Progenitor cell of endocrine pancreas (in vitro differentiated cells): ENCODE measurements at regions not wholly inside any gene's neighbourhood (a gene's known extent, or its start where the extent isn't known, plus 50 kb on each side); places are given as distances from the start of the nearest gene placed in this dataset.

ENCODE experiments used
- DNase-seq: peaks from one replicate; pipeline ENCODE4 v3.0.0; 2021; ENCODE audit warnings: low spot score; ENCODE audit not compliant: unreplicated experiment
- H3K27ac Mint-ChIP-seq: 2 replicates; pipeline ENCODE4 v1.8.0; 2021; ENCODE audit warnings: mild to moderate bottlenecking, moderate library complexity, mixed read lengths
- H3K27me3 Mint-ChIP-seq: 2 replicates; pipeline ENCODE4 v1.8.0; 2021; ENCODE audit warnings: mixed read lengths
- H3K36me3 Mint-ChIP-seq: 2 replicates; pipeline ENCODE4 v1.8.0; 2022; ENCODE audit warnings: mixed read lengths; ENCODE audit not compliant: insufficient read depth
- H3K4me1 Mint-ChIP-seq: 2 replicates; pipeline ENCODE4 v1.8.0; 2021; ENCODE audit warnings: low read depth, mixed read lengths
- H3K4me3 Mint-ChIP-seq: 2 replicates; pipeline ENCODE4 v1.8.0; 2021; ENCODE audit warnings: low read depth, mild to moderate bottlenecking, moderate library complexity, mixed read lengths
- H3K9me3 Mint-ChIP-seq: 2 replicates; pipeline ENCODE4 v1.8.0; 2021; ENCODE audit warnings: low read depth, mixed read lengths
- CTCF ChIP-seq: fragments of 200-600 bp; sonication (generic); IDR thresholded peaks from one replicate; pipeline ENCODE4 v1.5.0; 2021; ENCODE audit warnings: antibody characterized with exemption, mild to moderate bottlenecking; ENCODE audit not compliant: unreplicated experiment

- peaks cover 7% of the 10 kb centered on the region for H3K9me3 Mint-ChIP-seq
- H3K27me3 Mint-ChIP-seq, result no peaks in the 10 kb centered on the region
- no peaks in the 10 kb centered on the region for H3K36me3 Mint-ChIP-seq
- no peak overlapping the region for H3K27ac Mint-ChIP-seq
- H3K4me3 Mint-ChIP-seq, result no peak overlapping the region
- no peak for TF ChIP-seq CTCF
- no peak for DNase-seq
- H3K4me1 Mint-ChIP-seq, result no peaks in the 10 kb centered on the region
These were observed 189.2 kb upstream of the RBMS3 start for GRCh38 chr3:29091599-29092189.

DNA sequence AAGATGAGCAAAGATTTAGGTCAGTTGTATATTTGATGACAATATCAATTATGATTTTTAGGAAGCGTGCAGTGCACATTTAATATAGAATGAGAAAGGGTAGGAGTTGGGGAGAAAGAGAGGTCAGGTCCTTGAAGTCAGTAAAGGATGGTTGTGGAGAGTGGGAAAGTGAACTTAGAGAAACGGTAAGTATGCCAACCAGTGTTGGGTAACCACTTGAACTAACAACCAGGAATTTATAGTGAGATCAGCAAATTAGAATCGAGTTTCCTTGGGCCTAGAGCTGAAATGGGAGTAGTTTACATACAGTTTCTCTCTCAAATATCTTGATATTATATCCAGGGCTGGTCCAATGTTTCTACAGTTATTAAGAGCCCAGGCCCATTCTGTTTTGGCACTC is 188.5 kb upstream of the RBMS3 start:
- TF ChIP-seq CTCF, result no peak

GRCh38 chr3:29099296-29099695 is 181.6 kb upstream of the RBMS3 start:
- H3K36me3 Mint-ChIP-seq, result peaks cover 3% of the 10 kb centered on the region
- H3K9me3 Mint-ChIP-seq, result peaks cover 18% of the 10 kb centered on the region
- no peak for DNase-seq
- TF ChIP-seq CTCF, result no peak
- H3K4me3 Mint-ChIP-seq, result no peak overlapping the region
- H3K27ac Mint-ChIP-seq, result no peak overlapping the region
- no peaks in the 10 kb centered on the region for H3K27me3 Mint-ChIP-seq
- no peaks in the 10 kb centered on the region for H3K4me1 Mint-ChIP-seq

More for the DNA sequence above, 188.5 kb upstream of the RBMS3 start:
- Mint-ChIP-seq H3K36me3 (no peaks in the 10 kb centered on the region), H3K27me3 (no peaks in the 10 kb centered on the region), H3K27ac (no peak overlapping the region), H3K4me1 (no peaks in the 10 kb centered on the region), H3K4me3 (no peak overlapping the region), H3K9me3 (peaks cover 12% of the 10 kb centered on the region)
- DNase-seq, result no peak

- H3K4me1 Mint-ChIP-seq, result no peaks in the 10 kb centered on the region
- no peak overlapping the region for H3K4me3 Mint-ChIP-seq
- peaks cover 18% of the 10 kb centered on the region for H3K9me3 Mint-ChIP-seq
- DNase-seq, result no peak
- no peaks in the 10 kb centered on the region for H3K27me3 Mint-ChIP-seq
- H3K36me3 Mint-ChIP-seq, result peaks cover 3% of the 10 kb centered on the region
- TF ChIP-seq CTCF, result no peak
- no peak overlapping the region for H3K27ac Mint-ChIP-seq
These were observed 181.1 kb upstream of the RBMS3 start for GRCh38 chr3:29099775-29100174.

- no peak overlapping the region for H3K4me3 Mint-ChIP-seq
- no peaks in the 10 kb centered on the region for H3K4me1 Mint-ChIP-seq
- TF ChIP-seq CTCF, result no peak
- H3K36me3 Mint-ChIP-seq, result peaks cover 3% of the 10 kb centered on the region
- H3K27me3 Mint-ChIP-seq, result no peaks in the 10 kb centered on the region
- H3K27ac Mint-ChIP-seq, result no peak overlapping the region
- H3K9me3 Mint-ChIP-seq, result peaks cover 18% of the 10 kb centered on the region
- DNase-seq, result no peak
These were observed 180.6 kb upstream of the RBMS3 start for GRCh38 chr3:29100292-29100691.
